SU-DHL-6 (cell line): ENCODE measurements at regions not wholly inside any gene's neighbourhood (a gene's known extent, or its start where the extent isn't known, plus 50 kb on each side); places are given as distances from the start of the nearest gene placed in this dataset.
A peak's percentile ranks its signal among the peaks of the same experiment; 100 is the strongest.

Source experiments
- H2AFZ ChIP-seq: fragments of 200-600 bp; sonication (generic); 2 replicates; pipeline ENCODE4 v1.6.1; 2014; ENCODE audit warnings: low read depth, mild to moderate bottlenecking, moderate library complexity, mixed read lengths, antibody characterized with exemption, low read length; ENCODE audit not compliant: severe bottlenecking
- H3F3A ChIP-seq: fragments of 200-600 bp; shearing (Covaris generic); 2 replicates; pipeline ENCODE4 v1.6.0; 2016; ENCODE audit warnings: antibody characterized with exemption, mild to moderate bottlenecking; ENCODE audit not compliant: insufficient read depth
- H3K27ac ChIP-seq: fragments of 200-600 bp; sonication (generic); 2 replicates; pipeline ENCODE4 v1.5.1; 2016; ENCODE audit warnings: low read depth, mild to moderate bottlenecking, low read length, moderate library complexity, mixed read lengths
- H3K27me3 ChIP-seq: fragments of 200-600 bp; sonication (generic), shearing (Covaris generic); 2 replicates; pipeline ENCODE4 v1.6.0; 2014; ENCODE audit warnings: mild to moderate bottlenecking, low read length
- H3K36me3 ChIP-seq: fragments of 200-600 bp; sonication (generic); 2 replicates; pipeline ENCODE4 v1.6.1; 2014; ENCODE audit warnings: mild to moderate bottlenecking, low read length, mixed read lengths
- H3K4me2 ChIP-seq: fragments of 300-600, 200-600 bp; shearing (Covaris generic), sonication (generic); 2 replicates; pipeline ENCODE4 v1.6.0; 2014; ENCODE audit warnings: low read length, low read depth, mild to moderate bottlenecking; ENCODE audit not compliant: poor library complexity, severe bottlenecking
- H3K4me3 ChIP-seq: fragments of 200-600 bp; sonication (generic); 2 replicates; pipeline ENCODE4 v1.5.1; 2014; ENCODE audit warnings: antibody characterized with exemption, low read length, mild to moderate bottlenecking, mixed read lengths; ENCODE audit not compliant: insufficient read depth, poor library complexity, severe bottlenecking
- H3K79me2 ChIP-seq: fragments of 200-600 bp; sonication (generic); 2 replicates; pipeline ENCODE4 v1.6.1; 2014; ENCODE audit warnings: mild to moderate bottlenecking, low read length, moderate library complexity; ENCODE audit not compliant: insufficient read depth
- H3K9ac ChIP-seq: fragments of 200-600 bp; sonication (generic); 2 replicates; pipeline ENCODE4 v1.7.0; 2014; ENCODE audit warnings: mild to moderate bottlenecking, low read length
- H3K9me2 ChIP-seq: fragments of 200-600 bp; sonication (generic); replicated peaks from 2 replicates; pipeline ENCODE4 v1.6.1; 2014; ENCODE audit warnings: low read length; ENCODE audit not compliant: insufficient read depth
- H3K9me3 ChIP-seq: fragments of 200-600 bp; sonication (generic); 2 replicates; pipeline ENCODE4 v1.6.1; 2014; ENCODE audit warnings: low read length, mixed read lengths; ENCODE audit not compliant: insufficient read depth
- H4K20me1 ChIP-seq: fragments of 200-600 bp; sonication (generic); 2 replicates; pipeline ENCODE4 v1.6.1; 2014; ENCODE audit warnings: low read depth, mild to moderate bottlenecking, antibody characterized with exemption, low read length, moderate library complexity, mixed read lengths
- EZH2phosphoT487 ChIP-seq: fragments of 200-600 bp; sonication (generic), shearing (Covaris generic); conservative IDR thresholded peaks from 2 replicates; pipeline ENCODE4 v1.6.1; 2018; ENCODE audit warnings: mild to moderate bottlenecking, antibody characterized with exemption, low read length, moderate library complexity, mixed read lengths
- TF ChIP-seq, protein P1 (sequence below): fragments of 200-600 bp; sonication (generic); IDR thresholded peaks from one replicate; pipeline ENCODE4 v1.5.1; 2017; ENCODE audit warnings: antibody characterized with exemption, mild to moderate bottlenecking, low read length, moderate library complexity; ENCODE audit not compliant: insufficient read depth, poor library complexity, severe bottlenecking

DNA sequence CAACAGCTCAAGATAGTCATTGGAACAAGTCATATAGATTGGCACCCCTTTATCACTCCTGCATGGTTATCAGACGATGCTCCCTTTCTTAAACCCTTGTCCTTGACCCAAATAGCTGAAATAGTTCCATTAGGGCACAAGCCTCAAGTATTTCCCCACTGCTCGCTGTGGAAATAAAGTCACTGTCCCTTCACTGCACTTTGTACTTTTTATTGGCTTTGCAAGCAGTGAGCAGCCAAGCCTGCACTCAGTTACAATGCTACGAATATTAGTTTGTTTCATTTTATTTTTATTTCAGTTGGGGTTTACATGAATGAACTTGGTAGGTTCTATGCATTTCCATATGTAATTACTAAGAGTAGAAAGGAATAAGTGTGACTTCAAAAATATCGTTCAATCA, 1176.4 kb downstream of the BRINP3 start:
- no peak overlapping the region for H3K4me3 ChIP-seq
- no peak overlapping the region for H3K27ac ChIP-seq
- H3K79me2 ChIP-seq = no peaks in the 10 kb centered on the region
- H3K9ac ChIP-seq = no peak overlapping the region
- H3K9me2 ChIP-seq = no peaks in the 10 kb centered on the region
- no peak overlapping the region for H3K4me2 ChIP-seq
- H3F3A ChIP-seq = no peaks in the 10 kb centered on the region
- no peaks in the 10 kb centered on the region for H3K27me3 ChIP-seq
- no peaks in the 10 kb centered on the region for H3K36me3 ChIP-seq
- H3K9me3 ChIP-seq = no peaks in the 10 kb centered on the region
- TF ChIP-seq EZH2phosphoT487 = no peak
- TF ChIP-seq, protein P1, sequence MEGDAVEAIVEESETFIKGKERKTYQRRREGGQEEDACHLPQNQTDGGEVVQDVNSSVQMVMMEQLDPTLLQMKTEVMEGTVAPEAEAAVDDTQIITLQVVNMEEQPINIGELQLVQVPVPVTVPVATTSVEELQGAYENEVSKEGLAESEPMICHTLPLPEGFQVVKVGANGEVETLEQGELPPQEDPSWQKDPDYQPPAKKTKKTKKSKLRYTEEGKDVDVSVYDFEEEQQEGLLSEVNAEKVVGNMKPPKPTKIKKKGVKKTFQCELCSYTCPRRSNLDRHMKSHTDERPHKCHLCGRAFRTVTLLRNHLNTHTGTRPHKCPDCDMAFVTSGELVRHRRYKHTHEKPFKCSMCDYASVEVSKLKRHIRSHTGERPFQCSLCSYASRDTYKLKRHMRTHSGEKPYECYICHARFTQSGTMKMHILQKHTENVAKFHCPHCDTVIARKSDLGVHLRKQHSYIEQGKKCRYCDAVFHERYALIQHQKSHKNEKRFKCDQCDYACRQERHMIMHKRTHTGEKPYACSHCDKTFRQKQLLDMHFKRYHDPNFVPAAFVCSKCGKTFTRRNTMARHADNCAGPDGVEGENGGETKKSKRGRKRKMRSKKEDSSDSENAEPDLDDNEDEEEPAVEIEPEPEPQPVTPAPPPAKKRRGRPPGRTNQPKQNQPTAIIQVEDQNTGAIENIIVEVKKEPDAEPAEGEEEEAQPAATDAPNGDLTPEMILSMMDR = no peak
- no peaks in the 10 kb centered on the region for H4K20me1 ChIP-seq
- no peak overlapping the region for H2AFZ ChIP-seq

DNA sequence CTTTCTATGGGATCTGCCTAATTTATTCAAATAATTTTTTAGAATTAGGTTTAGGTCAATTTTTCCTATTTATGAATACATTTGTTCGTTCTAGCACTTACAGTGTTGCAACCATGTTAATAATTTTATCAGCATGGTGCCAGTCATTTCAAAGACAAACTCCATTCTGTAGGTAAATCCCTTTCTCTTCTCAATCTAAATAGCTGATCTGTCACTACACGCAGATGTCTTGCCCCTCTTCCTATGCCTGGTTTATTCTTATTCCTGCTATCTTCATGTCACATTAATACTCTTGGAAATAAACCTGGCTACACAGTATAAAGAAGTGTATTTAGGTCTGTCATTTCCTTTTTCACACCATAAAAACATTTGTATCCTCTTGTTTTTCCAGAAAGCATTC, 1172.4 kb downstream of the BRINP3 start:
- Histone ChIP-seq H2AFZ (no peak overlapping the region), H3K36me3 (no peaks in the 10 kb centered on the region), H4K20me1 (no peaks in the 10 kb centered on the region), H3K9ac (no peak overlapping the region), H3K4me3 (no peak overlapping the region), H3K9me3 (no peaks in the 10 kb centered on the region), H3K27ac (no peak overlapping the region), H3K4me2 (no peak overlapping the region), H3F3A (no peaks in the 10 kb centered on the region), H3K27me3 (no peaks in the 10 kb centered on the region), H3K9me2 (no peaks in the 10 kb centered on the region), H3K79me2 (no peaks in the 10 kb centered on the region)
- TF ChIP-seq, protein P1 = no peak
- TF ChIP-seq EZH2phosphoT487 = no peak

DNA sequence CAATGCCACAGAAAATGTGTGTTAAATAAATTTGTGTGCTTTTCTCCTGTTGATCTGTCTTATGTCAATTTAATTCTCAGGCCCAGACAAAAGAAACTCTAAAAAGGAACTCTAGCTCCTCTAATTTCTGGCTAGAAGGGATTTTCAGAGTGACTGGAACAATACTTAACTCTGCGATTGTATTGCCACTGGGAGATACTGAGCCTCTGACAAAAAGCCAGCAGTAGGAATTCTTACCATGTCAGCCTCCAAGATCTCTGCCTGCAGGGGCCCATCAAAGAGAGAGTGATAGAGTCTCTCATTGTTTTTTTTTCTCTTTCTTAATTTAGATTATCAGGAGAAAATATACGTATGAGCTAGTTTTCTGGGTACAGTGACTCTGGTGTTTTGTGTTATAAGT, 1165.7 kb downstream of the BRINP3 start:
- TF ChIP-seq, protein P1 = no peak
- TF ChIP-seq EZH2phosphoT487 = no peak
- Histone ChIP-seq H3K27ac (no peak overlapping the region), H4K20me1 (no peaks in the 10 kb centered on the region), H3K9me3 (no peaks in the 10 kb centered on the region), H3K4me3 (no peak overlapping the region), H3K79me2 (no peaks in the 10 kb centered on the region), H3F3A (no peaks in the 10 kb centered on the region), H3K36me3 (no peaks in the 10 kb centered on the region), H3K9me2 (no peaks in the 10 kb centered on the region), H3K9ac (no peak overlapping the region), H2AFZ (peak overlapping the region; percentile 56), H3K27me3 (no peaks in the 10 kb centered on the region), H3K4me2 (no peak overlapping the region)
